GM12892 (cell line): ENCODE measurements at regions not wholly inside any gene's neighbourhood (a gene's known extent, or its start where the extent isn't known, plus 50 kb on each side); places are given as distances from the start of the nearest gene placed in this dataset.

ENCODE experiments used
- POLR2A ChIP-seq: IDR thresholded peaks from 2 replicates; pipeline ENCODE4 v1.6.1; 2011; ENCODE audit warnings: low read depth, low read length, control low read depth
- POLR2AphosphoS5 ChIP-seq: IDR thresholded peaks from 2 replicates; pipeline ENCODE4 v1.6.1; 2011; ENCODE audit warnings: low read depth, low read length, control low read depth
- TAF1 ChIP-seq: IDR thresholded peaks from 2 replicates; pipeline ENCODE4 v1.6.1; 2011; ENCODE audit warnings: low read depth, mild to moderate bottlenecking, control low read depth, low read length, borderline replicate concordance

DNA sequence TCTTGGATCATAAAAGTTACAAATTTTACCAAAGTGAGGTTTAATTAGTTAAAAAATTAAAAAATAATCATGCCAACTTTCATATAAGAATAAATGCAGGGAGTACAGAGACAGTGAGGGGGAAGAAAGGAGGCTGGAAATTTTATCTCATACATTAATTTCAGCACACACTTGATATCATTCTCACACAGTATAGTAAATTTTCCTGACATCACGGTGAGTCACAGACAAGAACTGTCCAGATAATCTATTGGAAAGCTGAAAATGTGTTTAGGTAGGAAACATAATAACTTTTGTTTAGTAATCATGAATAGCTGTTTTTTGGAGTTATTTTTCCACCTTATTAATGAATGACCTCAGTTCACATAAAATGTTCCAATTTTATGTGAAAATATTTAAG, 1204.8 kb downstream of the GALC start:
- TF ChIP-seq POLR2A: no peak
- TF ChIP-seq TAF1: no peak
- TF ChIP-seq POLR2AphosphoS5: no peak
